ENCODE measurements at regions not wholly inside any gene's neighbourhood (a gene's known extent, or its start where the extent isn't known, plus 50 kb on each side); places are given as distances from the start of the nearest gene placed in this dataset.

DNA sequence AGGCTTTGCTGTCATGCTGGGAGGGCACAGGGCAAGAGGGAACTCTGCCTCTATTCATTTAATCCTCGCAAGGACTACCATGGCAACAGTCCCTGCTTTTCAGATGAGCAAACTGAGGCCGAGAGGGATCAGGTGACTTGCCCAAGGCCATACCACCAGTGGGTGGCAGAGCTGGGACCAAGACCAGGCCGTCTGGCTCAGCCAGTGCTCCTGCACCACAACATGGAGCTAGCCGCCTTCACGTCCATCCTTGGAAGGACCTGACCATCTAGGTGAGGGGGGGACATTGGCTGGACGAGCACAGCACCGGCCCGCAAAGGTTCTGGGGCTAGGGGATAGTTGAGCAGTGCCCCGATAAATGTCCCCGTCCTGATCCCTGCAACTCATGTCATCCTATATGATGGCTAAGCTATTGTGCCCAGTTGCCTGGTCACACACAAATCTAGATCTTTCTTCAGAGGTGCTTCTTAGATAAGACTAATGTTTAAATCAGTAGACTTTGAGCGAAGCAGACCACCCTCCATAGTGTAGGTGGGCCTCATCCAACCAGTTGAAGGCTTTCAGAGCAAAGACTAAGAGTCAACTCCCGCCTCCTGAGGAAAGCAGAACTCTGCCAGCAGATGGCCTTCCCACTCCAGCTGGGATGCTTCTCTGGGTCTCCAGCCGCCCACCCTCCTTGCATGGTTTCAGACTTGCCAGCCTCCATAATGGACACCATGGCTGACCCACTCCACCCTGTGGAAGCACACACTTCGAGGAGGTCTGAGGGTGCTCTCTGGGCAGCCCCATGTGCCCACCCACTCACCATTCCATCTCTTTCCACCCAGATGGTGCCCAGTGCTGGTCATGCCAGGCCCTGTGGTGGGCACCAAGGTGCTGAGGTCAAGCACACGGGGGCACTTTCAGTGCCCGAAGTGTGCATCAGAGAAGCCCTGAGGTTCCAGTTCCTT lies 214.8 kb upstream of the RAB6C start:
- TF ChIP-seq, protein P1, sequence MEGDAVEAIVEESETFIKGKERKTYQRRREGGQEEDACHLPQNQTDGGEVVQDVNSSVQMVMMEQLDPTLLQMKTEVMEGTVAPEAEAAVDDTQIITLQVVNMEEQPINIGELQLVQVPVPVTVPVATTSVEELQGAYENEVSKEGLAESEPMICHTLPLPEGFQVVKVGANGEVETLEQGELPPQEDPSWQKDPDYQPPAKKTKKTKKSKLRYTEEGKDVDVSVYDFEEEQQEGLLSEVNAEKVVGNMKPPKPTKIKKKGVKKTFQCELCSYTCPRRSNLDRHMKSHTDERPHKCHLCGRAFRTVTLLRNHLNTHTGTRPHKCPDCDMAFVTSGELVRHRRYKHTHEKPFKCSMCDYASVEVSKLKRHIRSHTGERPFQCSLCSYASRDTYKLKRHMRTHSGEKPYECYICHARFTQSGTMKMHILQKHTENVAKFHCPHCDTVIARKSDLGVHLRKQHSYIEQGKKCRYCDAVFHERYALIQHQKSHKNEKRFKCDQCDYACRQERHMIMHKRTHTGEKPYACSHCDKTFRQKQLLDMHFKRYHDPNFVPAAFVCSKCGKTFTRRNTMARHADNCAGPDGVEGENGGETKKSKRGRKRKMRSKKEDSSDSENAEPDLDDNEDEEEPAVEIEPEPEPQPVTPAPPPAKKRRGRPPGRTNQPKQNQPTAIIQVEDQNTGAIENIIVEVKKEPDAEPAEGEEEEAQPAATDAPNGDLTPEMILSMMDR (IDR thresholded peaks at IDR 0.05; ENCODE audit: extremely low read depth, low read depth, low read length): no peak
- H2AFZ ChIP-seq (ENCODE audit: low read length): no peak overlapping the region

DNA sequence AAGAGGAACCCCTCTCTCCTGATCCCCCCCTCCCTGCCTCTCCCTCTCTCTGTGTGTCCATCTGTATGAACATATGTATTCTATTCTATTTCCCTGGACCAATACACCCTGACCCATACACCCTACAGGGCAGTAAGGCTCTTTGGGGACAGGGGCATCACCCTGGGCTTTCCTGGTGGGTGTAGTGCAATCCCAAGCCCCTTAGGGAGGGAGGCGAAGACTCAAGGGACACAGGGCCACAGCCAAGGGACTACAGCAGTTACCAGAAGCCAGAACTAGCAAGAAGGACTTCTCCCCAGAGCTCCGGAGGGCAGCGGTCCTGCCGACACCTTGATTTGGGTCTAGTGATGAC lies 214.2 kb upstream of the RAB6C start:
- H3K4me3 ChIP-seq (ENCODE audit: insufficient read depth, low read length): no peak overlapping the region
- TF ChIP-seq, protein P1 (IDR thresholded peaks at IDR 0.05; ENCODE audit: extremely low read depth, low read depth, low read length): no peak
- no peaks in the 10 kb centered on the region for H3K4me1 ChIP-seq (ENCODE audit: insufficient read depth, low read length)
- no peak for DNase-seq (ENCODE audit: insufficient read length, low spot score, missing footprints)
- no peak overlapping the region for H2AFZ ChIP-seq (ENCODE audit: low read length)
- H3K27ac ChIP-seq (ENCODE audit: low read depth, low read length): no peak overlapping the region
- no peak overlapping the region for H3K4me2 ChIP-seq (ENCODE audit: insufficient read depth, low read length)
- peaks cover 2% of the 10 kb centered on the region for H3K9me3 ChIP-seq (ENCODE audit: low read depth, low read length)
- no peaks in the 10 kb centered on the region for H3K27me3 ChIP-seq (ENCODE audit: insufficient read depth, low read length)
- no peaks in the 10 kb centered on the region for H3K36me3 ChIP-seq (ENCODE audit: insufficient read depth, low read length)
- H4K20me1 ChIP-seq (ENCODE audit: insufficient read depth, low read length): no peaks in the 10 kb centered on the region
- H3K79me2 ChIP-seq (ENCODE audit: insufficient read depth, low read length): no peaks in the 10 kb centered on the region

More for the DNA sequence above, 214.8 kb upstream of the RAB6C start:
- Histone ChIP-seq H3K79me2 (ENCODE audit: insufficient read depth, low read length) (no peaks in the 10 kb centered on the region), H3K9me3 (ENCODE audit: low read depth, low read length) (peaks cover 2% of the 10 kb centered on the region), H4K20me1 (ENCODE audit: insufficient read depth, low read length) (no peaks in the 10 kb centered on the region), H3K4me2 (ENCODE audit: insufficient read depth, low read length) (no peak overlapping the region), H3K27me3 (ENCODE audit: insufficient read depth, low read length) (no peaks in the 10 kb centered on the region), H3K36me3 (ENCODE audit: insufficient read depth, low read length) (no peaks in the 10 kb centered on the region), H3K4me3 (ENCODE audit: insufficient read depth, low read length) (no peak overlapping the region), H3K27ac (ENCODE audit: low read depth, low read length) (no peak overlapping the region), H3K4me1 (ENCODE audit: insufficient read depth, low read length) (no peaks in the 10 kb centered on the region)
- DNase-seq (ENCODE audit: insufficient read length, low spot score, missing footprints): no peak

DNA sequence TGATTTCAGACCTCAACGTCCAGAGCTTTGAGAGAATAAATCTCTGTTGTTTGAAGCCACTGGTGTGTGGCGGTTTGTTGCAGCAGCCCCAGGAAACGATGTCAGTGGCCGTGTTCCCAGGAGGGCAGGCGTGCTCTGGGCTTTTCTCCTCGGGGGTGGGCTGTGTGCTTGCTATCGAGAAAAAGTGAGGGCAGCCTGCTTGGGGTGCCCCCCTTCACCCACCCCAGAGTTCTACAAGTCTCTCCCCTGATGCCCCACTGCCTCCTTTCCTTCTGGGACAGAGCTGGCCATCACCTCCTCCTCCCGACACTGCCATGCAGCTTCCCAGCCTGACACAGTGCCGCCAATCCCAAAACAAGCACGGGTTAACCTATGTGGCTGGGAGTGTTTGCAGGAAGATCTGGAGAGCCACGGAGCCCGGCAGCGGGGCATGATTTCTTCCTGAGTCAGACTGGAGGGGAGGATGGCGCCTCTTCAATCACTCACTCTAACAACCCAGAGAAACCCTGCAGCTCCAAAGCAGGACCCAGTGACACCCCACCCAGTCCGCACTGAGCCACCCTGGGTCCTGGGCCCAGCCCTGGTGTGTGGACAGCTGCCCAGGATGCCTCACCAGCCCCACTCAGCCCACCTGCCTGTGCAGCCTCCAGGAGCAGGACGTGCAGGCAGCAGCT lies 213.7 kb upstream of the RAB6C start:
- H3K79me2 ChIP-seq (ENCODE audit: insufficient read depth, low read length): no peaks in the 10 kb centered on the region
- no peak for DNase-seq (ENCODE audit: insufficient read length, low spot score, missing footprints)
- H3K4me3 ChIP-seq (ENCODE audit: insufficient read depth, low read length): no peak overlapping the region
- H4K20me1 ChIP-seq (ENCODE audit: insufficient read depth, low read length): no peaks in the 10 kb centered on the region
- H3K9me3 ChIP-seq (ENCODE audit: low read depth, low read length): peaks cover 2% of the 10 kb centered on the region
- H3K4me1 ChIP-seq (ENCODE audit: insufficient read depth, low read length): no peaks in the 10 kb centered on the region
- no peak overlapping the region for H3K27ac ChIP-seq (ENCODE audit: low read depth, low read length)
- H3K36me3 ChIP-seq (ENCODE audit: insufficient read depth, low read length): no peaks in the 10 kb centered on the region
- no peak overlapping the region for H3K4me2 ChIP-seq (ENCODE audit: insufficient read depth, low read length)
- no peak overlapping the region for H2AFZ ChIP-seq (ENCODE audit: low read length)
- TF ChIP-seq, protein P1 (IDR thresholded peaks at IDR 0.05; ENCODE audit: extremely low read depth, low read depth, low read length): no peak
- H3K27me3 ChIP-seq (ENCODE audit: insufficient read depth, low read length): no peaks in the 10 kb centered on the region

DNA sequence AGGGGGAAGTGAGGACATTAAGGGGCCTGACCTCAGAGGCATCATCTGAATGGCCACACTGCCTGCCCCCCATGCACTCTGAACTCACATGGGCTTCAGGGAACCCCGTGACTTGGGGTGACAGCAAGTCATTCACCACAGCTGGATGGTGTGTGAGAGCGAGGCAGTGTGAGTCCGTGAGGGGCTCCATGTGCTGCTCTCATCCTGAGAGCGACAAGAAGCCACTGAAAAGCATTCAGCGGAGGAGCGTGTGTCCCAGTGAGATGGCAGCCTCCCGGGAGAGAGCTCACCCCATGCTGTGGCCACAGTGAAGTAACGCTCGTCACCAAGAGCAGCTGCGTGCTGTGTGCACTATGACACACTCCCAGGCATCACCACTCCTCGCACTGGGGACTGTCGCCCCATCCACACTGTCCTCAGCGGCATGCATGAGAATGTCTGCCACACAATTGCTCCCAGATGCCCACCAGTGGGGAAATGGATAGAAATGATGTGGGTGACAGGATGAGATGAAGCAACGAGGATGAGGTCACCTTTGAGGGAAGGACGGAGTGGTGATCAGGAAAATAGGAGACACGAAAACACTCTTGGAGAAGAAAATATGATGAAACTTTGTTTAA lies 213.0 kb upstream of the RAB6C start:
- H3K36me3 ChIP-seq (ENCODE audit: insufficient read depth, low read length): no peaks in the 10 kb centered on the region
- TF ChIP-seq, protein P1 (IDR thresholded peaks at IDR 0.05; ENCODE audit: extremely low read depth, low read depth, low read length): no peak
- H3K4me1 ChIP-seq (ENCODE audit: insufficient read depth, low read length): no peaks in the 10 kb centered on the region
- DNase-seq (ENCODE audit: insufficient read length, low spot score, missing footprints): no peak
- H3K4me3 ChIP-seq (ENCODE audit: insufficient read depth, low read length): no peak overlapping the region
- H2AFZ ChIP-seq (ENCODE audit: low read length): no peak overlapping the region
- peaks cover 2% of the 10 kb centered on the region for H3K9me3 ChIP-seq (ENCODE audit: low read depth, low read length)
- no peaks in the 10 kb centered on the region for H3K27me3 ChIP-seq (ENCODE audit: insufficient read depth, low read length)
- H3K4me2 ChIP-seq (ENCODE audit: insufficient read depth, low read length): no peak overlapping the region
- H3K79me2 ChIP-seq (ENCODE audit: insufficient read depth, low read length): no peaks in the 10 kb centered on the region
- H4K20me1 ChIP-seq (ENCODE audit: insufficient read depth, low read length): no peaks in the 10 kb centered on the region
- H3K27ac ChIP-seq (ENCODE audit: low read depth, low read length): no peak overlapping the region
